Stimulated activated CD4-positive, alpha-beta T cell treated with anti-CD3 and anti-CD28 coated beads, TNF-alpha, amount 100 ng/mL, for 24 hours (primary cell): ENCODE measurements at regions not wholly inside any gene's neighbourhood (a gene's known extent, or its start where the extent isn't known, plus 50 kb on each side); places are given as distances from the start of the nearest gene placed in this dataset.

ENCODE experiments used
- DNase-seq, 3 experiments: peaks; one replicate each; pipeline ENCODE4 v3.0.0-alpha.2; 2020; ENCODE audit warnings: low read depth in 3 of 3

DNA sequence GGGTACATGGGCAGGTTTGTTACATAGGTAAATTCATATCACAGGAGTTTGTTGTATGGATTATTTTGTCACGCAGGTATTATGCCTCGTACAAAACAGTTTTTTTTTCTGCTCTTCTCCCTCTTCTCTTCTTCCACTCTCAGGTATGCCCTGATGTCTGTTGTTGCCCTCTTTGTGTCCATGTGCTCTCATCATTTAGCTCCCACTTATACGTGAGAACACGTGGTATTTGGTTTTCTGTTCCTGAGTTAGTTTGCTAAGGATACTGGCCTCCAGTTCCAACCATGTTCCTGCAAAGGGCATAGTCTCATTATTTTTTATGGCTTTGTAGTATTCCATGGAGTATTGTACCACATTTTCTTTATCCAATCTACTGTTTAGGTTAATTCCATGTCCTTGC is 65.7 kb downstream of the UNC5CL start:
- no peak for DNase-seq

DNA sequence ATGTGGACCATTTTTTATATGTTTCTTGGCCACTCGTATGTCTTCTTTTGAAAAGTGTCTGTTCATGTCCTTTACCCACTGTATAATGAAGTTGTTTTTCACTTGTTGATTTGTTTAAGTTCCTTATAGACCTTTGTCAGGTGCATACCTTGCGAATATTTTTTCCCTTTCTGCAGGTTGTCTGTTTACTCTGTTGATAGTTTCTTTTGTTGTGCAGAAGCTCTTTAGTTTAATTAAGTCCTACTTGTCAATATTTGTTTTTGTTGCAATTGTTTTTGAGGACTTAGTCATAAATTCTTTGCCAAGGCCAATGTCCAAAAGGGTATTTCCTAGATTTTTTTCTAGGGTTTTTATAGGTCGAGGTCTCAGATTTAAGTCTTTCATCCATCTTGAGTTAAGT is 66.2 kb downstream of the UNC5CL start:
- no peak for DNase-seq

GRCh38 chr6:40972190-40972589 is 66.8 kb downstream of the UNC5CL start:
- DNase-seq = no peak

- DNase-seq = no peak
Measured at GRCh38 chr6:40968620-40969164, 70.3 kb downstream of the UNC5CL start.

- no peak for DNase-seq
Measured at GRCh38 chr6:40966860-40967259, 72.2 kb downstream of the UNC5CL start.

GRCh38 chr6:40965046-40965445 is 74.0 kb downstream of the UNC5CL start:
- DNase-seq = no peak

- DNase-seq = no peak
Measured at GRCh38 chr6:40963019-40963418, 76.0 kb downstream of the UNC5CL start.

GRCh38 chr6:40962241-40962640 is 76.8 kb downstream of the UNC5CL start:
- no peak for DNase-seq

DNA sequence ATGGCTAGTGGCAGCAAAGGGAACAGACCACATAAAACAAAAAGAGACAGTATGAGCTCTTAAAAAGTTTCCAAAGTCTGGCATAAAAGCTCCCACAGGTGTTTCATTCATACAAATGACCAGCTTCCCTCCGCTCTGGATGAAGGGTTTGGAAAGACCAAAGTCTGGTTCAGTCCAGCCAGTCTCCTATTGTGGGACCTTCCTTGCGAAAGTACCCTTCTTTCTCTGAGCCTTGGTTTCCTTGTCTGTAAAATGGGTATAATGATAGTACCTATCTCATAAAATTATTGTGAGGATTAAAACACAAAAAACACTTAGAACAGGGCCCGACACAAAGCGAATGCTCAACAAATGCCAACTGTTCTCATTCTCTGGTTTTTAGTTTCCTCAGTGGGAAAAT is 77.2 kb downstream of the UNC5CL start:
- no peak for DNase-seq

GRCh38 chr6:40960742-40961430 is 78.1 kb downstream of the UNC5CL start:
- DNase-seq = no peak

GRCh38 chr6:40959781-40960327 is 79.2 kb downstream of the UNC5CL start:
- no peak for DNase-seq

- DNase-seq = no peak
Measured at GRCh38 chr6:40958738-40959137, 80.3 kb downstream of the UNC5CL start.

DNA sequence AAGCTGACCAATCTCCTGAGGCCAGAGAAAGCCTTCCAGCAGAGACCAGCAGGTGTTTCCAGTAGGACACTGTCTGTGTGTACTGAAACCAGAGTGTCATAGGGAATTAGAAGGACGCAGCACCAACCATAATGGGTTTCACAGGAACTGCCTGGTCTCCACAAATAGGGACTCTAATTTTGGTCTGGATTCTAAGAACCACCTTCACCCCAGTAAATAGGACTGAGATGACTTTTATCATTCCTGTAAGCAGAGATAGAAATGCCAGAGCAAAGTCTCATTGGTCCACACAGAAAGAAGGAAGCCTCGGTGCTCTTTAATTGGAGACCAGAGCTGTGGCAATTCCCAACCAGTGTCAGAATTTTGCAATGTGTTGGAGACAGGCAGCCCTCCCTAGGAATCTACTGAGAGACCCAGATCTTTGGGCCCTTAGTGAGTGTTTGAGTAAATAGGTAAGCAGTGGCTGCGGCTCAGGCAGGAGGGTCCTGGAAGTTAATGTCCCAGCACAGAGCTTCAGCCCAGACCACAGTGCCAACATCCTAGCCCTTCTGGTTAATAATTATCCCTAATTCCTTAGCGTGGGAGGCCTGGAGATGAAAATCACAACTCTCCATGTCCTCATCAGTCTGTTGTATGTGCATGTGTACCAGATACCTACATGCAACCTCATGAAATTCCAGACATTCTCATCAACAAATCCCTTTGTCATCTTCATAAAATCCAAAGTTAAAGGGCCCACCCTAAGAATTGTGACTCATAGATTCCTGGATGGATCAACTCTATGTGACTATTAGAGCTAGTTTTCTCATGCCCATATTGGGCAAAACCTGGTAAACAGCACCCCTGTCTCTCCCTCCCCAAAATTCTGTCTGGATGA is 81.2 kb downstream of the UNC5CL start:
- DNase-seq = no peak

DNA sequence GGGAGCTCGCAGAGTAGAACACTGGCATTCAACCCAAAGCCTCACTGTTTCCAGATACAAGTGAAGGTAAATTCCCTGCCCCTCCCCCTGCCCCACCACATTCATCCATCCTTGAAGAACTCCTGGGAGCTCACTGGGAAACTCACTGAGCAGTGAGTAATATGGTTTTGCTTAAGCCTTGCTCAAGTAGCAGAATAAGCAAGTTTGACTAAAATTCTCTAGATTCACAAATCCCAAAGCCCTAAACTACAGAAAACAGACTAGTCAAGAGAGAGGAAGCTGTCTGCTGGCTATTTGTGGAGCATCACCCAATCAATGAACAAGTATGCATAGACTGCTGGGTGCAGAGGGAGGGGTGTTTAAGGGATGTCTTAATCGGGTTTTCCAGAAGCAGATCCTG is 82.1 kb downstream of the UNC5CL start:
- no peak for DNase-seq

- no peak for DNase-seq
Measured at GRCh38 chr6:40955178-40955545, 83.9 kb downstream of the UNC5CL start.

DNA sequence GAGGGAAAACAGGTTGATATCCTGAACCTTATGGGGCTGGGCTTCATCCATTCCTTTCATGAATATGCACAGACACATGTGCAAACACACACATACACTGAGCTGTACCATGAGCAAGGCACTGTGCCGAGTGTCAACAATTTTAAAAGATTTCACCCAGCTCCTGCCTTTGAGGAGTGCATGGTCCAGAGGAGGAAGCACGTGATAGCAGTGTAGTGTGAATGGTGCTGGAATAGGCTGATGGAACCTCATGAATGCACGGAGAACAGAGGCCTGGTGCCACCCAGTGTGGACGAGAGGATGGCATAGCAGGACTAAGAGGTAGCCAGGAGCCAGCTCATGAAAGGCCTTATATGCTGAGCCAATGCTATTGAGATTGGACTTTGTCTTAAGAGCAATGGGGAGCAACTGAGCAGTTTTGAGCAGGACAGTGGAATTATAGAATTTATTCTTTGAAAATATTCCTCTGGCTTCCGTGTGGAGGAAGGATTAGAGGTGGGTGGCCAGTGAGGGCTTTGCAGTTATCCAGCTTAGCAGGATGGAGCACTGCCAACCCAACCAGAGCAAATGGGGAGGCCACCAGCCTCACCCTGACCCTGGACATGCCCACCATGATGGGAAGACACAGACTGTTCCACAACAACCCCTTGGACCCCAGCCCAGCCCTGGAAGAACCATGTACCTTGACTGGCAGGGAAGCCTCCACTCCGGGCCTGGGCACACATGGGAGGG is 84.4 kb downstream of the UNC5CL start:
- DNase-seq = no peak

- DNase-seq = no peak
Measured at GRCh38 chr6:40953486-40953885, 85.5 kb downstream of the UNC5CL start.

- no peak for DNase-seq
Measured at GRCh38 chr6:40950986-40951698, 87.9 kb downstream of the UNC5CL start.

GRCh38 chr6:40948570-40948969 is 90.5 kb downstream of the UNC5CL start:
- no peak for DNase-seq

GRCh38 chr6:40947876-40948526 is 91.0 kb downstream of the UNC5CL start:
- DNase-seq = no peak
